SK-N-SH treated with all-trans-retinoic acid at 6 μM for 48 hours (cell line): ENCODE measurements at regions not wholly inside any gene's neighbourhood (a gene's known extent, or its start where the extent isn't known, plus 50 kb on each side); places are given as distances from the start of the nearest gene placed in this dataset.

Experiments used
- ATAC-seq: fragments of 200-7000 bp; cut with Tn5 transposase; 3 replicates; pipeline ENCODE4 v1.9.1; 2020; ENCODE audit warnings: mild to moderate bottlenecking, moderate library complexity
- BACH2 ChIP-seq: fragments of 250-450 bp; sonication (Bioruptor Pico); IDR thresholded peaks from 2 replicates; pipeline ENCODE4 v1.9.0; 2021; ENCODE audit warnings: mild to moderate bottlenecking, borderline replicate concordance
- CSDC2 ChIP-seq: fragments of 250-450 bp; sonication (Bioruptor Pico); IDR thresholded peaks from 2 replicates; pipeline ENCODE4 v1.5.0; 2020; ENCODE audit warnings: mild to moderate bottlenecking, moderate library complexity
- ESRRG ChIP-seq: fragments of 250-450 bp; sonication (Bioruptor Pico); IDR thresholded peaks from 2 replicates; pipeline ENCODE4 v1.6.1; 2021; ENCODE audit warnings: mild to moderate bottlenecking
- GLIS3 ChIP-seq: fragments of 250-450 bp; sonication (Bioruptor Pico); IDR thresholded peaks from 2 replicates; pipeline ENCODE4 v1.5.0; 2020; ENCODE audit warnings: mild to moderate bottlenecking, moderate library complexity
- PATZ1 ChIP-seq: fragments of 250-450 bp; sonication (Bioruptor Pico); IDR thresholded peaks from 2 replicates; pipeline ENCODE4 v1.8.0; 2020; ENCODE audit warnings: mild to moderate bottlenecking, moderate library complexity, borderline replicate concordance
- PPARA ChIP-seq: fragments of 250-450 bp; sonication (Bioruptor Pico); IDR thresholded peaks from 2 replicates; pipeline ENCODE4 v1.5.0; 2020; ENCODE audit warnings: mild to moderate bottlenecking, borderline replicate concordance
- SNAI2 ChIP-seq: fragments of 250-450 bp; sonication (Bioruptor Pico); IDR thresholded peaks from 2 replicates; pipeline ENCODE4 v1.5.0; 2020; ENCODE audit warnings: mild to moderate bottlenecking, moderate library complexity
- TOX ChIP-seq: fragments of 250-450 bp; sonication (Bioruptor Pico); IDR thresholded peaks from 2 replicates; pipeline ENCODE4 v1.8.0; 2021; ENCODE audit warnings: mild to moderate bottlenecking, moderate library complexity, borderline replicate concordance
- TSHZ2 ChIP-seq: fragments of 250-450 bp; sonication (Bioruptor Pico); IDR thresholded peaks from 2 replicates; pipeline ENCODE4 v1.5.0; 2020; ENCODE audit warnings: mild to moderate bottlenecking, moderate library complexity
- ZC3H10 ChIP-seq: fragments of 250-450 bp; sonication (Bioruptor Pico); IDR thresholded peaks from 2 replicates; pipeline ENCODE4 v1.5.1; 2021; ENCODE audit warnings: mild to moderate bottlenecking, moderate library complexity
- ZFP3 ChIP-seq: fragments of 250-450 bp; sonication (Bioruptor Pico); IDR thresholded peaks from 2 replicates; pipeline ENCODE4 v1.5.0; 2020; ENCODE audit warnings: mild to moderate bottlenecking, moderate library complexity
- ZNF565 ChIP-seq: fragments of 450-650 bp; formaldehyde crosslinking; conservative IDR thresholded peaks from 2 replicates; pipeline ENCODE4 v1.5.0; 2020; ENCODE audit warnings: low read depth, mild to moderate bottlenecking, moderate library complexity
- ZNF8 ChIP-seq: fragments of 450-650 bp; formaldehyde crosslinking; IDR thresholded peaks from 2 replicates; pipeline ENCODE4 v1.5.0; 2020; ENCODE audit warnings: mild to moderate bottlenecking, moderate library complexity
- TF ChIP-seq, protein P1 (sequence below): fragments of 250-450 bp; sonication (Bioruptor Pico); IDR thresholded peaks from 2 replicates; pipeline ENCODE4 v1.8.0; 2021; ENCODE audit warnings: low read depth, mild to moderate bottlenecking, moderate library complexity, borderline replicate concordance
- TF ChIP-seq, protein P2 (sequence below): fragments of 250-450 bp; sonication (Bioruptor Pico); IDR thresholded peaks from 2 replicates; pipeline ENCODE4 v1.5.1; 2021; ENCODE audit warnings: mild to moderate bottlenecking, moderate library complexity
- TF ChIP-seq, protein P3 (sequence below): fragments of 250-450 bp; sonication (Bioruptor Pico); IDR thresholded peaks from 2 replicates; pipeline ENCODE4 v1.5.1; 2020; ENCODE audit warnings: low read depth, mild to moderate bottlenecking, moderate library complexity

- ATAC-seq = no peak
- no peak for TF ChIP-seq TSHZ2 (CRISPR knock-in tag)
- TF ChIP-seq, protein P1, sequence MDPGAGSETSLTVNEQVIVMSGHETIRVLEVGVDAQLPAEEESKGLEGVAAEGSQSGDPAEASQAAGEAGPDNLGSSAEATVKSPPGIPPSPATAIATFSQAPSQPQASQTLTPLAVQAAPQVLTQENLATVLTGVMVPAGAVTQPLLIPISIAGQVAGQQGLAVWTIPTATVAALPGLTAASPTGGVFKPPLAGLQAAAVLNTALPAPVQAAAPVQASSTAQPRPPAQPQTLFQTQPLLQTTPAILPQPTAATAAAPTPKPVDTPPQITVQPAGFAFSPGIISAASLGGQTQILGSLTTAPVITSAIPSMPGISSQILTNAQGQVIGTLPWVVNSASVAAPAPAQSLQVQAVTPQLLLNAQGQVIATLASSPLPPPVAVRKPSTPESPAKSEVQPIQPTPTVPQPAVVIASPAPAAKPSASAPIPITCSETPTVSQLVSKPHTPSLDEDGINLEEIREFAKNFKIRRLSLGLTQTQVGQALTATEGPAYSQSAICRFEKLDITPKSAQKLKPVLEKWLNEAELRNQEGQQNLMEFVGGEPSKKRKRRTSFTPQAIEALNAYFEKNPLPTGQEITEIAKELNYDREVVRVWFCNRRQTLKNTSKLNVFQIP (CRISPR knock-in tag) = no peak
These were observed 50.2 kb upstream of the PLET1 start for GRCh38 chr11:112310848-112311247.

DNA sequence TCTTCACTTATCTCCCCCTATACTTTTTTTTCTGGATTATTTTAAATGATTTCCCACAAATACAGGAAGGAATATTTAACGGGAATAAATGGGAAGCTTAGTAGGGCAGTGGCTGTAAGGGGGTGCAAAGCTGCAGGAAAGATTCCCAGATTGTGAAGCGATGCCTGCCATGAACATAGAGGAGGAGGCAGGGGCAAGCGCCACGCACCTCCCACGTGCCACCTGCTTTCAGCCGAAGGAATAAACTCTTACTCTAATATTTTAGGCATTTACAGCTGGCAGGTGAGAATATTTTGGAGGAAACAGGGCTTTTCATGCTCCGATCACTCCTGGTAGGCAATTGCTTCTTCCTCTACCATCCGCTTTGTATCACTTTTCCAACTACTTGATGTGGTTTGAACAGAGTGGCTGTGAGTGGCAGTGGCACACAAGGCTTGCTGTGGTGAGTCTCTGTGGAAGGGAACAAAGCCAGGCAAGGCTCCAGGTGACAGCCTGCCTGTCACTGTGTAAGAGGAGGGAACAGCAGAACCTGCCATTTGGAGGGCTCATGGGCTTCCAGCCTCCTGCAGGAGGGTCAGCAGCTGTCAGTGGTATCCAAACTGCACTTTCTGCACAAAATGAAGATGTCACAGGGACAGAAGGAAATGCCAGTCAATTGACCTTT lies 54.5 kb upstream of the PLET1 start:
- no peak for ATAC-seq
- TF ChIP-seq, protein P2, sequence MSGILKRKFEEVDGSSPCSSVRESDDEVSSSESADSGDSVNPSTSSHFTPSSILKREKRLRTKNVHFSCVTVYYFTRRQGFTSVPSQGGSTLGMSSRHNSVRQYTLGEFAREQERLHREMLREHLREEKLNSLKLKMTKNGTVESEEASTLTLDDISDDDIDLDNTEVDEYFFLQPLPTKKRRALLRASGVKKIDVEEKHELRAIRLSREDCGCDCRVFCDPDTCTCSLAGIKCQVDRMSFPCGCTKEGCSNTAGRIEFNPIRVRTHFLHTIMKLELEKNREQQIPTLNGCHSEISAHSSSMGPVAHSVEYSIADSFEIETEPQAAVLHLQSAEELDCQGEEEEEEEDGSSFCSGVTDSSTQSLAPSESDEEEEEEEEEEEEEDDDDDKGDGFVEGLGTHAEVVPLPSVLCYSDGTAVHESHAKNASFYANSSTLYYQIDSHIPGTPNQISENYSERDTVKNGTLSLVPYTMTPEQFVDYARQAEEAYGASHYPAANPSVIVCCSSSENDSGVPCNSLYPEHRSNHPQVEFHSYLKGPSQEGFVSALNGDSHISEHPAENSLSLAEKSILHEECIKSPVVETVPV (CRISPR knock-in tag) = no peak
- TF ChIP-seq ZNF565 = no peak
- no peak for TF ChIP-seq ZC3H10 (CRISPR knock-in tag)
- no peak for TF ChIP-seq TOX (CRISPR knock-in tag)
- no peak for TF ChIP-seq ZNF8
- TF ChIP-seq CSDC2 (CRISPR knock-in tag) = no peak
- TF ChIP-seq SNAI2 = no peak
- no peak for TF ChIP-seq GLIS3
- no peak for TF ChIP-seq BACH2
- TF ChIP-seq, protein P3, sequence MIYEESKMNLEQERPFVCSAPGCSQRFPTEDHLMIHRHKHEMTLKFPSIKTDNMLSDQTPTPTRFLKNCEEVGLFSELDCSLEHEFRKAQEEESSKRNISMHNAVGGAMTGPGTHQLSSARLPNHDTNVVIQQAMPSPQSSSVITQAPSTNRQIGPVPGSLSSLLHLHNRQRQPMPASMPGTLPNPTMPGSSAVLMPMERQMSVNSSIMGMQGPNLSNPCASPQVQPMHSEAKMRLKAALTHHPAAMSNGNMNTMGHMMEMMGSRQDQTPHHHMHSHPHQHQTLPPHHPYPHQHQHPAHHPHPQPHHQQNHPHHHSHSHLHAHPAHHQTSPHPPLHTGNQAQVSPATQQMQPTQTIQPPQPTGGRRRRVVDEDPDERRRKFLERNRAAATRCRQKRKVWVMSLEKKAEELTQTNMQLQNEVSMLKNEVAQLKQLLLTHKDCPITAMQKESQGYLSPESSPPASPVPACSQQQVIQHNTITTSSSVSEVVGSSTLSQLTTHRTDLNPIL (CRISPR knock-in tag) = no peak
- no peak for TF ChIP-seq TSHZ2 (CRISPR knock-in tag)
- no peak for TF ChIP-seq ESRRG
- TF ChIP-seq PPARA = no peak
- TF ChIP-seq PATZ1 = no peak

- TF ChIP-seq BACH2 (no peak), ZNF8 (no peak), ZFP3 (no peak)
- ATAC-seq = no peak
These were observed 55.4 kb upstream of the PLET1 start for GRCh38 chr11:112315861-112316739.
